ENCODE measurements at regions not wholly inside any gene's neighbourhood (a gene's known extent, or its start where the extent isn't known, plus 50 kb on each side); places are given as distances from the start of the nearest gene placed in this dataset.

DNA sequence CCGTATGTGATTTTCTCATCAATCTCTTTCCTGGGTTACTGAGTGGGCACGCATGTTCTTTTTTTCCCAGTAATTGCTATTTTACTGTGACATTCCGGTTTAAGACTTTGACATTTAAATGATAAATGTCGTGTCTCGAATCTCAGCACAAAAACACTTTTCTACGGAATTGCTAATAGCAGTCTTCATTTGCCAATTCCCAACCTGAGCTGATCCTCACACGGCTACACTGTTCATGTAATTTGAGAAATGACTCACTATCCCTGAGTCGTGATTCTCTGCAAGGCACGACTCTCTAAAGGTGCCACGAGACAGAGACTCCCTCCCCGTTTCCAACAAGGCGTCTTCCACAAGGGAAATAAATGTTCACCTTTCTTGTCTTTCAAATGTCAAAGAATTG lies 88.7 kb upstream of the USP29 start:
- Histone ChIP-seq H3K27ac (no peak overlapping the region), H3K4me3 (no peak overlapping the region), H3K4me1 (no peaks in the 10 kb centered on the region), H3K9me3 (peaks cover 53% of the 10 kb centered on the region), H3K4me2 (no peak overlapping the region)
- TF ChIP-seq, protein P1, sequence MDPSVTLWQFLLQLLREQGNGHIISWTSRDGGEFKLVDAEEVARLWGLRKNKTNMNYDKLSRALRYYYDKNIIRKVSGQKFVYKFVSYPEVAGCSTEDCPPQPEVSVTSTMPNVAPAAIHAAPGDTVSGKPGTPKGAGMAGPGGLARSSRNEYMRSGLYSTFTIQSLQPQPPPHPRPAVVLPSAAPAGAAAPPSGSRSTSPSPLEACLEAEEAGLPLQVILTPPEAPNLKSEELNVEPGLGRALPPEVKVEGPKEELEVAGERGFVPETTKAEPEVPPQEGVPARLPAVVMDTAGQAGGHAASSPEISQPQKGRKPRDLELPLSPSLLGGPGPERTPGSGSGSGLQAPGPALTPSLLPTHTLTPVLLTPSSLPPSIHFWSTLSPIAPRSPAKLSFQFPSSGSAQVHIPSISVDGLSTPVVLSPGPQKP (IDR thresholded peaks at IDR 0.05; ENCODE audit: low read depth, low read length), result no peak
- TF ChIP-seq SREBF2 (IDR thresholded peaks at IDR 0.05) (no peak), KDM1A (IDR thresholded peaks at IDR 0.05; ENCODE audit: low read depth) (no peak), EP300 (IDR thresholded peaks at IDR 0.05) (no peak), RCOR1 (IDR thresholded peaks at IDR 0.05; ENCODE audit: low read depth, low read length) (no peak), HEYL (CRISPR knock-in tag; IDR thresholded peaks at IDR 0.05) (no peak), JUN (IDR thresholded peaks at IDR 0.05) (no peak), ESRRA (IDR thresholded peaks at IDR 0.05; ENCODE audit: borderline replicate concordance, low read length) (no peak), ZNF302 (CRISPR knock-in tag; IDR thresholded peaks at IDR 0.05) (no peak), MYC (IDR thresholded peaks at IDR 0.05; ENCODE audit: borderline replicate concordance, low read length) (no peak), TFCP2L1 (CRISPR knock-in tag; IDR thresholded peaks at IDR 0.05) (no peak), EHMT2 (IDR thresholded peaks at IDR 0.05; ENCODE audit: low read depth) (no peak), NPAS2 (CRISPR knock-in tag; IDR thresholded peaks at IDR 0.05; ENCODE audit: borderline replicate concordance) (no peak)
- TF ChIP-seq, protein P2, sequence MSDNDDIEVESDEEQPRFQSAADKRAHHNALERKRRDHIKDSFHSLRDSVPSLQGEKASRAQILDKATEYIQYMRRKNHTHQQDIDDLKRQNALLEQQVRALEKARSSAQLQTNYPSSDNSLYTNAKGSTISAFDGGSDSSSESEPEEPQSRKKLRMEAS (IDR thresholded peaks at IDR 0.05), result no peak
- TF ChIP-seq, protein P3, sequence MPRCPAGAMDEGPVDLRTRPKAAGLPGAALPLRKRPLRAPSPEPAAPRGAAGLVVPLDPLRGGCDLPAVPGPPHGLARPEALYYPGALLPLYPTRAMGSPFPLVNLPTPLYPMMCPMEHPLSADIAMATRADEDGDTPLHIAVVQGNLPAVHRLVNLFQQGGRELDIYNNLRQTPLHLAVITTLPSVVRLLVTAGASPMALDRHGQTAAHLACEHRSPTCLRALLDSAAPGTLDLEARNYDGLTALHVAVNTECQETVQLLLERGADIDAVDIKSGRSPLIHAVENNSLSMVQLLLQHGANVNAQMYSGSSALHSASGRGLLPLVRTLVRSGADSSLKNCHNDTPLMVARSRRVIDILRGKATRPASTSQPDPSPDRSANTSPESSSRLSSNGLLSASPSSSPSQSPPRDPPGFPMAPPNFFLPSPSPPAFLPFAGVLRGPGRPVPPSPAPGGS (IDR thresholded peaks at IDR 0.05), result no peak
- TF ChIP-seq, protein P4, sequence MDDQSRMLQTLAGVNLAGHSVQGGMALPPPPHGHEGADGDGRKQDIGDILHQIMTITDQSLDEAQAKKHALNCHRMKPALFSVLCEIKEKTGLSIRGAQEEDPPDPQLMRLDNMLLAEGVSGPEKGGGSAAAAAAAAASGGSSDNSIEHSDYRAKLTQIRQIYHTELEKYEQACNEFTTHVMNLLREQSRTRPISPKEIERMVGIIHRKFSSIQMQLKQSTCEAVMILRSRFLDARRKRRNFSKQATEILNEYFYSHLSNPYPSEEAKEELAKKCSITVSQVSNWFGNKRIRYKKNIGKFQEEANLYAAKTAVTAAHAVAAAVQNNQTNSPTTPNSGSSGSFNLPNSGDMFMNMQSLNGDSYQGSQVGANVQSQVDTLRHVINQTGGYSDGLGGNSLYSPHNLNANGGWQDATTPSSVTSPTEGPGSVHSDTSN (IDR thresholded peaks at IDR 0.05), result no peak
- TF ChIP-seq, protein P5, sequence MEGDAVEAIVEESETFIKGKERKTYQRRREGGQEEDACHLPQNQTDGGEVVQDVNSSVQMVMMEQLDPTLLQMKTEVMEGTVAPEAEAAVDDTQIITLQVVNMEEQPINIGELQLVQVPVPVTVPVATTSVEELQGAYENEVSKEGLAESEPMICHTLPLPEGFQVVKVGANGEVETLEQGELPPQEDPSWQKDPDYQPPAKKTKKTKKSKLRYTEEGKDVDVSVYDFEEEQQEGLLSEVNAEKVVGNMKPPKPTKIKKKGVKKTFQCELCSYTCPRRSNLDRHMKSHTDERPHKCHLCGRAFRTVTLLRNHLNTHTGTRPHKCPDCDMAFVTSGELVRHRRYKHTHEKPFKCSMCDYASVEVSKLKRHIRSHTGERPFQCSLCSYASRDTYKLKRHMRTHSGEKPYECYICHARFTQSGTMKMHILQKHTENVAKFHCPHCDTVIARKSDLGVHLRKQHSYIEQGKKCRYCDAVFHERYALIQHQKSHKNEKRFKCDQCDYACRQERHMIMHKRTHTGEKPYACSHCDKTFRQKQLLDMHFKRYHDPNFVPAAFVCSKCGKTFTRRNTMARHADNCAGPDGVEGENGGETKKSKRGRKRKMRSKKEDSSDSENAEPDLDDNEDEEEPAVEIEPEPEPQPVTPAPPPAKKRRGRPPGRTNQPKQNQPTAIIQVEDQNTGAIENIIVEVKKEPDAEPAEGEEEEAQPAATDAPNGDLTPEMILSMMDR (IDR thresholded peaks at IDR 0.05), result no peak
- TF ChIP-seq, protein P6, sequence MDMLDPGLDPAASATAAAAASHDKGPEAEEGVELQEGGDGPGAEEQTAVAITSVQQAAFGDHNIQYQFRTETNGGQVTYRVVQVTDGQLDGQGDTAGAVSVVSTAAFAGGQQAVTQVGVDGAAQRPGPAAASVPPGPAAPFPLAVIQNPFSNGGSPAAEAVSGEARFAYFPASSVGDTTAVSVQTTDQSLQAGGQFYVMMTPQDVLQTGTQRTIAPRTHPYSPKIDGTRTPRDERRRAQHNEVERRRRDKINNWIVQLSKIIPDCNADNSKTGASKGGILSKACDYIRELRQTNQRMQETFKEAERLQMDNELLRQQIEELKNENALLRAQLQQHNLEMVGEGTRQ (IDR thresholded peaks at IDR 0.05), result no peak
- CTCF ChIA-PET, result no interaction called here
- DNase-seq (ENCODE audit: low read depth in 1 of 2, low spot score in 1 of 2) (no peak), FAIRE-seq (no peak), ATAC-seq (no peak)
- POLR2A ChIA-PET, result no interaction called here
- 10% methylated on average over 12 of the region's 12 CpGs for WGBS (ENCODE audit: missing lambda C conversion rate)

DNA sequence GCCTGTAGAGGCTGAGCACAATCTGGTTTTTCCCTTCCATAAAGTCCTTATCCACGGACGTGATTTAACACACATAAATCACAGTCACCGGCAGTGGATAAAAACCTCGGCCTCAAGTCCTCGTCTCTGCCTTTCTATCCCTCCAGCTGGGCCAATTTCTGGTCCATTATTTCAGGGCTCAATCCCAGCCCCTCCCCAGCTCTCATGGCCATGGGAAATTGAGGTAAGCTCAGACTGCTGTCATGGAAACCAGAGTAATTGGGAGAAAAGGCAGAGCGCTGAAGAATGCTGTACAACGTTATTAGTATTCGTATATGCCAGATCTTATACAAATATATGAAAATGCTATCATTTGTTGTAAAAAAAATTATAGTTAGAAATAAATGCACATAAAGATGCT lies 86.2 kb upstream of the USP29 start:
- CTCF ChIA-PET, result interaction anchor here (0.6 kb wide), 1 partner anchor 1639 kb away, joined by 3 read pairs; no protein-coding TSS in a partner anchor
- FAIRE-seq (no peak), ATAC-seq (no peak), DNase-seq (ENCODE audit: low read depth in 1 of 2, low spot score in 1 of 2) (no peak)
- 19% methylated on average over 8 of the region's 8 CpGs for WGBS (ENCODE audit: missing lambda C conversion rate)
- Histone ChIP-seq H3K4me1 (no peaks in the 10 kb centered on the region), H3K4me3 (no peak overlapping the region), H3K9me3 (peaks cover 53% of the 10 kb centered on the region), H3K4me2 (no peak overlapping the region), H3K27ac (no peak overlapping the region)
- POLR2A ChIA-PET, result no interaction called here
- TF ChIP-seq PHF8 (IDR thresholded peaks at IDR 0.05; ENCODE audit: borderline replicate concordance, low read depth), result no peak
- no peak for TF ChIP-seq TP53 (CRISPR knock-in tag; IDR thresholded peaks at IDR 0.05)
- TF ChIP-seq NPAS2 (CRISPR knock-in tag; IDR thresholded peaks at IDR 0.05; ENCODE audit: borderline replicate concordance), result no peak
- TF ChIP-seq, protein P3 (IDR thresholded peaks at IDR 0.05), result no peak
- no peak for TF ChIP-seq CHD4 (IDR thresholded peaks at IDR 0.05; ENCODE audit: borderline replicate concordance)
- TF ChIP-seq EP300 (IDR thresholded peaks at IDR 0.05), result no peak
- no peak for TF ChIP-seq EHF (CRISPR knock-in tag; IDR thresholded peaks at IDR 0.05)
- TF ChIP-seq HEYL (CRISPR knock-in tag; IDR thresholded peaks at IDR 0.05), result no peak
- no peak for TF ChIP-seq MAFK (IDR thresholded peaks at IDR 0.05; ENCODE audit: partially characterized antibody)
- TF ChIP-seq NR3C1 (IDR thresholded peaks at IDR 0.05), result no peak
- TF ChIP-seq, protein P7, sequence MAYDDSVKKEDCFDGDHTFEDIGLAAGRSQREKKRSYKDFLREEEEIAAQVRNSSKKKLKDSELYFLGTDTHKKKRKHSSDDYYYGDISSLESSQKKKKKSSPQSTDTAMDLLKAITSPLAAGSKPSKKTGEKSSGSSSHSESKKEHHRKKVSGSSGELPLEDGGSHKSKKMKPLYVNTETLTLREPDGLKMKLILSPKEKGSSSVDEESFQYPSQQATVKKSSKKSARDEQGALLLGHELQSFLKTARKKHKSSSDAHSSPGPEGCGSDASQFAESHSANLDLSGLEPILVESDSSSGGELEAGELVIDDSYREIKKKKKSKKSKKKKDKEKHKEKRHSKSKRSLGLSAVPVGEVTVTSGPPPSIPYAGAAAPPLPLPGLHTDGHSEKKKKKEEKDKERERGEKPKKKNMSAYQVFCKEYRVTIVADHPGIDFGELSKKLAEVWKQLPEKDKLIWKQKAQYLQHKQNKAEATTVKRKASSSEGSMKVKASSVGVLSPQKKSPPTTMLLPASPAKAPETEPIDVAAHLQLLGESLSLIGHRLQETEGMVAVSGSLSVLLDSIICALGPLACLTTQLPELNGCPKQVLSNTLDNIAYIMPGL (CRISPR knock-in tag; IDR thresholded peaks at IDR 0.05; ENCODE audit: borderline replicate concordance), result no peak
- TF ChIP-seq, protein P5 (IDR thresholded peaks at IDR 0.05), result no peak

Measured in A549 (cell line).